GM18498 (cell line): ENCODE measurements at regions not wholly inside any gene's neighbourhood (a gene's known extent, or its start where the extent isn't known, plus 50 kb on each side); places are given as distances from the start of the nearest gene placed in this dataset.
"Not testable (repeated sequence)": the region's sequence is repeated elsewhere in the genome, so short reads cannot be mapped to it uniquely, and the experiment has no call there.

ENCODE experiments used
- ATAC-seq: cut with Tn5 transposase; IDR thresholded peaks from one replicate; pipeline ENCODE4 v1.9.1; 2021; ENCODE audit warnings: mild to moderate bottlenecking, moderate library complexity; ENCODE audit not compliant: unreplicated experiment

DNA sequence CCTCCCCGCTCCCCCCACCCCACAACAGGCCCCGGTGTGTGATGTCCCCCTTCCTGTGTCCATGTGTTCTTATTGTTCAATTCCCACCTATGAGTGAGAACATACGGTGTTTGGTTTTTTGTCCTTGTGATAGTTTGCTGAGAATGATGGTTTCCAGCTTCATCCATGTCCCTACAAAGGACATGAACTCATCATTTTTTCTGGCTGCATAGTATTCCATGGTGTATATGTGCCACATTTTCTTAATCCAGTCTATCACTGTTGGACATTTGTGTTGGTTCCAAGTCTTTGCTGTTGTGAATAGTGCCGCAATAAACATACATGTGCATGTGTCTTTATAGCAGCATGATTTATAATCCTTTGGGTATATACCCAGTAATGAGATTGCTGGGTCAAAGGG, 104.3 kb downstream of the MTPN start:
- ATAC-seq = not testable (repeated sequence)

DNA sequence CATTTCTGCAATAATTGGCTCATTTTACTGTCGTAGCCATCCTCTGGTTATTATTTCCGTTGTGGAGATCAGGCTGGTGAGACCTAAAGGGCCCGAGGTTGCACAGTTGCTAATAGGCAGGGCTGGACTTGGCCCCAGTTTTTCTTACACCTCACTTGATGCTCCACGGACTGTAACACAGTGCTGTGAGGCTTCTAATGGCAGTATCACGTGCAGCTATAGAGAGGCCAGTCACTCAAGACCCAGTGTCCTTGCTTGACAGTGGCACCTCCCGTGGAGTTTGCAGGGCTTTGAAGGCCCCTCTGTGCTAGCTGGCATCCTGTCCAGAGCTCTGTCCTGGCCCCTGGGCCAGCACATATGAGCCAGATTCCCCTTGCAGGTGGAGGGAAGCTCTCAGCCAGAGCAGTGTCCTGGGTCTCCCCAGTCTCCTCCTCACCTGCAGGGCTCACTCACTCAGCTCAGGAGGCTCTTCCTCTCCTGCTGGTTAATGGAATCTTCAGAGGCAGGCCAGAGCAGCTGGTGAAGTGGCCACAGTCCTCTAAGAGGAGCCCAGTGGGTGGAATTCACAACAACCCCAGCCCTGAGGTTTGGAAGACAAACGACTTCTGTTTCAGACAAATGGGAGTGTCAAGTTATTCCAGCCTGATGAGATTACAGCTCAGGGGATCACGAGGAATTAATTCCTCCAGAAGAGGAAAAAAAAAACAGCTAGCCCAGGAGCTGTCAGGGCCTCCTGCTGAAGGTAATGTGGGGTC, 114.2 kb upstream of the FAM180A start:
- no peak for ATAC-seq

- no peak for ATAC-seq
Measured at GRCh38 chr7:135859538-135859937, 110.9 kb upstream of the FAM180A start.

- no peak for ATAC-seq
Measured at GRCh38 chr7:135858851-135859250, 110.2 kb upstream of the FAM180A start.

DNA sequence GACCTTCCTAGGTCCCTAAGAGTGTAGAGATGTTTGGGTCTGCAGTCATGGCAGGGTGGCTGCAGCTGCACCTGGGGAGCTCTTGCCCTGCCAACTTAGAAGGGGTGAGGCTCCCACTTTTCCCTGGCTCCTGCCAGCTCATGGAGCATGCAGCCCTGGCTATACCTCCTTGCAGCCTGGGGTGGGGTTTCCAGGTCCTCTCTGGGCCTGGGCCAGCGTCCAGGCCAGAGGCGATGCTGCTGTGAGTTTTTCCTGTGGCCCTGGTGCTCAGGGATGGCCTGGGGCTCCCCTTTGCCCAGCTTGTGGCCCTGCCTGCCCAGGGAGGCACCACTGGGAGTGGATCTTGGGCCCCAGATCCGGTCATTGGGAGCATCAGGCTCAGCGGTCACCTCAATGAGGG, 109.8 kb upstream of the FAM180A start:
- ATAC-seq = no peak

- ATAC-seq = no peak
Measured at GRCh38 chr7:135857519-135858274, 109.1 kb upstream of the FAM180A start.

GRCh38 chr7:135856356-135857144, 107.9 kb upstream of the FAM180A start:
- no peak for ATAC-seq

DNA sequence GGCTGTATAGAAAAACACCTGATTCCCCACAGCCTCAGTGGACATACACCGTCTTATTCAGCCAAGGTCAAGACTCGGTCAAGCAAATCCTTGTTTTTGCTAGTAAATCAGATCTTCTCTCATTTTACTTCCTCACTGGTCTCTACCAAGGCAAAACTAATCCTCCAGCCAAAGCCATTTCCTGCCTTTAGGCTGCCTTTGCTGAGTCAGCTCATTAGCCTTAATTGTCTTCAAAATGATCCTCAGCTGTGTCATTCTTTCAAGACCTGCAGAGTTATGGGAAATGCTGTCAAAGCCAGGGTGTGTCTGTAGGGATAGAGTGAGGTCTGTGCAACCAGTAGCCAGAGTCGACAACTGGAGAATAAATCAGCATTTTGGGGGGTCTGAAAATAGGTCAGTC, 107.2 kb upstream of the FAM180A start:
- no peak for ATAC-seq

GRCh38 chr7:135853499-135853898, 104.9 kb upstream of the FAM180A start:
- no peak for ATAC-seq

- ATAC-seq = no peak
Measured at GRCh38 chr7:135853008-135853407, 104.4 kb upstream of the FAM180A start.

DNA sequence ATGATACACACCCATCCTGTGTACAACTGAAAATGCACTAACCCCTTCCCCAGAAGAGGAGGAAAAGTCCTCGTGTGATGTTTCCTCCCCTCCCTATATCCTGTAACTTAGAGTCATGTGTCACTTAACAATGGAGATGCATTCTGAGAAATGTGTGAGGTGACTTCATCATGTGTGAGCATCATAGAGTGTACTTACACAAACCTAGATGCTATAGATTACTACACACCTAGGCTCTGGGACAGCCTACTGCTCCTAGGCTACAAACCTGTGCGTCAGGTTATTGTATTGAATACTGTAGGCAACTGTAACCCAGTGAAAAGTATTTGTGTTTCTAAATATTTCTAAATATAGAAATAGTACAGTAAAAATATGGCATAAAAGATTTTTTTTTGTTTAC, 98.6 kb upstream of the FAM180A start:
- no peak for ATAC-seq

DNA sequence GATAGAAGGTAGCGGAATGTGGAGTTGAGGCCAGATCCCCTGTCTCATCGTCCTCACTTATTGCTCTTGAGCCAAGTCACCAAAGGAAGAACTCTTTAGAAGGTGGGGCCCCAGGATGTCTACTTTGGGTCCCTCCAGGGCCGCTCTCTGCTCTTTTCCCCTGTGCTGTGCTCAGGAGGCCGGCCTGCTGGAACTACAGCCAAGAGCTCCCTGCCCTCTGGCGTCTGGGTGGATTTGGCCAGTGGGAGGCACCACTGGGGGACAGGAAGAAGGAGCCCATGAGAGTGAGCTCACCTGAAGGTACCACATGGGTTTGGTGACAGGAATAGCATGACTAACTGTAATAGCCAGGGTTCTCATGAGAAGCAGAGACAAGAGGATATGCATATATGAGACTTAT, 97.7 kb upstream of the FAM180A start:
- no peak for ATAC-seq

GRCh38 chr7:135845415-135846075, 96.9 kb upstream of the FAM180A start:
- no peak for ATAC-seq

- no peak for ATAC-seq
Measured at GRCh38 chr7:135844903-135845302, 96.3 kb upstream of the FAM180A start.

DNA sequence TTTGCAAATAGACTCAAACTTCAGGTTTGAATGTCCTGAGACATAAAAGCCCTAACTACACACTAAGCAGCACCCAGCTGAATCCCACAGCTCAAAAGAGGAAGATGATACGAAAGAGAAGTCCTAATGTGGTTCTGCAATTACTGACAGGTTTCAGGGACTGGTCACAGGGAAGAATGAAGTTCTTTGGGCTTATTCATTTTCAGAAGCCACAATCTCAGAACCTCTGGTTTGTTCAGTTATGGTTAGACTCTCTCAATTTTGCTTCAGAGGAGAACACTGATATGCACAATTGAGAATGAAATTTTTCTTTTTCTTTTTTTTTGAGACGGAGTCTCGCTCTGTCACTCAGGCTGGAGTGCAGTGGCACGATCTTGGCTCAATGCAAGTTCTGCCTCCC, 94.6 kb upstream of the FAM180A start:
- peak; percentile 95 for ATAC-seq

DNA sequence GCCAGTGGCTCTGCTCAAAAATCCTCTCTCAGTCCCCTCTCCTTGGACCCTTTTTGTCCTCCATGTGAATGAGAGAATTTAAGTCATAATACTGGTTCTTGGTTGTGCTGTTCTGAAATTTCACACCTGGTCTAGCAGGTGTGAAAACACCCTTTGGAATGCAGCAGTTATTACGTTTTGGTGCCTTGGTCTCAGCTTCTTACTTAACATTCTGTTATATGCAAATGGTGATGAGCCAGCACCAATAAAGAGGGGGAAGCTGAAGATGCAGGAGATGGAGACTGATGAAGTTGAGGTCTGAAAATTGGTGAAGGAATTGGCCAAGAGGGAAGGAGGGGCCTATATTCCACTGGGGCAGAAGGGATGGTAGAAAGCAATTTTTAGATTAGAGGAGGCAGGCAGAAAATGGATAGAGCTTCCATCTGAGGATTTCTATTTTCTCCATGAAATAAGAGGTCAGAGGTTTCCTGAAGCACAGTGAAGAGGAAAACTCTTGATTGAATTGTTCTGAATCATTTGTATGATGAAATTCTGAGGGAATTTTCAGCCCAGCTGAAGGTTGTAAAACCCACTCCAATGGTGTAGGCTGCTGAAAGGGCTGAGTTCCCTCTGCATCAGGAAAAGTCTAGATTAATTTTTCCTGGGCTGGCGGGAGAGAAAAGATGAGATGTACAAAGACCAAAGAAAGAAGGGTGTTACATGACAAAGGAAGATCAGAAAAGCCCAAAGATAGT, 94.0 kb upstream of the FAM180A start:
- no peak for ATAC-seq

DNA sequence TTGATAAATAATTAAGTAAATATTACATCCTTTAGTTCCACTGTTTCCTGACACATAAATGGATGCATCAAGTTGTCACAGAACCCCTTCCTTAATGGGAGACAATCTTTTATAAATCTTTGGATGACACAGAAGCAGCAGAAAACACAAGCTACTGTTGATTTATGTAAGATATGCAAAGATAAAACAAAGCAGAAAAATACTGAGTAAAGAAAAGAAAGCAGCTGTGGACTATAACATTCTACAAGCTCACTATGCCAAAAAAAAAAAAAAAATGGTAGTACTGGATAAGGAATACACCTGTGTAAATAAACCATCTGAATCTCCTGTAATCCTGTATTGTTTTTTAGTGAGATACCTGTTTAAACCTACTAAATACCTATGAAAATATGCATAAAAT, 92.0 kb upstream of the FAM180A start:
- no peak for ATAC-seq

GRCh38 chr7:135837675-135838074, 89.1 kb upstream of the FAM180A start:
- ATAC-seq = no peak

- ATAC-seq = no peak
Measured at GRCh38 chr7:135834266-135834665, 85.7 kb upstream of the FAM180A start.

DNA sequence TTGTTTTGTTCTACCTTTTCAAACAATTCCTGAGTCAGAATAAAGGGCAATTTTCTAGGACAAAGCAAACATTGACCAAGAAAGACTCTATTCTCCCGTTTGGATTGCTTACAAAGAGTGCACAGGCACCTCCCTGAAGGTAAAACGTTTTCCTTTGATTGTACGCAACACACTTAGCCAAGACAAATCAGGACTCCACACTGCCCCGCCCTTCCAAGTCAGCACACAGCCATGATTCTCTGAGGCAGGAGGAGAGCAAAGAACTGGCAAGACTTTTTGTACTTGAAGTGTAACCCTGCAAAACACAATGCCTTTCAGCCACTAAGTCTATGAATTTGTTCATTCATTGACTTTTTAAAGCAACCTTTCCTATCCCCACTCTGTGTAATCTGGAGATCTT, 85.0 kb upstream of the FAM180A start:
- no peak for ATAC-seq
